ENCODE measurements at regions not wholly inside any gene's neighbourhood (a gene's known extent, or its start where the extent isn't known, plus 50 kb on each side); places are given as distances from the start of the nearest gene placed in this dataset.

GRCh38 chr11:106288057-106288456, 210.6 kb downstream of the AASDHPPT start:
- Histone ChIP-seq H3K4me3 (ENCODE audit: control insufficient read depth in 1 of 7, extremely low read depth in 1 of 7, insufficient read depth in 4 of 7, low read depth in 2 of 7, low read length in 6 of 7) (no peak overlapping the region), H3K27me3 (replicated peaks in 2 of 5; ENCODE audit: control insufficient read depth in 4 of 5, insufficient read depth in 5 of 5, low read length in 4 of 5) (no peaks in the 10 kb centered on the region), H3K36me3 (ENCODE audit: control insufficient read depth in 4 of 4, insufficient read depth in 4 of 4, low read length in 3 of 4) (no peaks in the 10 kb centered on the region), H3K9me3 (ENCODE audit: control extremely low read depth in 1 of 5, control insufficient read depth in 4 of 5, insufficient read depth in 2 of 5, low read depth in 1 of 5, low read length in 4 of 5) (no peaks in the 10 kb centered on the region), H3K4me1 (ENCODE audit: control extremely low read depth in 1 of 4, control insufficient read depth in 4 of 4, insufficient read depth in 4 of 4, low read length in 3 of 4) (no peaks in the 10 kb centered on the region), H3K27ac (ENCODE audit: insufficient read depth in 1 of 2, low read depth in 1 of 2, low read length in 2 of 2, poor library complexity in 1 of 2, severe bottlenecking in 2 of 2) (no peak overlapping the region)
- WGBS (ENCODE audit: insufficient coverage) = 96% methylated on average over 2 of the region's 3 CpGs
- DNase-seq = no peak
- CTCF ChIA-PET = no interaction called here
- POLR2A ChIA-PET = no interaction called here

- no peak overlapping the region for H3K4me3 ChIP-seq (ENCODE audit: control insufficient read depth in 1 of 7, extremely low read depth in 1 of 7, insufficient read depth in 4 of 7, low read depth in 2 of 7, low read length in 6 of 7)
- no peaks in the 10 kb centered on the region for H3K36me3 ChIP-seq (ENCODE audit: control insufficient read depth in 4 of 4, insufficient read depth in 4 of 4, low read length in 3 of 4)
- H3K27me3 ChIP-seq (replicated peaks in 2 of 5; ENCODE audit: control insufficient read depth in 4 of 5, insufficient read depth in 5 of 5, low read length in 4 of 5) = no peaks in the 10 kb centered on the region
- WGBS (ENCODE audit: insufficient coverage) = 80% methylated on average over 1 of the region's 1 CpG
- H3K27ac ChIP-seq (ENCODE audit: insufficient read depth in 1 of 2, low read depth in 1 of 2, low read length in 2 of 2, poor library complexity in 1 of 2, severe bottlenecking in 2 of 2) = no peak overlapping the region
- no peak for DNase-seq
- ChIA-PET POLR2A (no interaction called here), CTCF (interaction anchor here (1.0 kb wide), 1 partner anchor 8 kb away, joined by 3 read pairs; no protein-coding TSS in a partner anchor)
- no peaks in the 10 kb centered on the region for H3K9me3 ChIP-seq (ENCODE audit: control extremely low read depth in 1 of 5, control insufficient read depth in 4 of 5, insufficient read depth in 2 of 5, low read depth in 1 of 5, low read length in 4 of 5)
- no peaks in the 10 kb centered on the region for H3K4me1 ChIP-seq (ENCODE audit: control extremely low read depth in 1 of 4, control insufficient read depth in 4 of 4, insufficient read depth in 4 of 4, low read length in 3 of 4)
These were observed 211.4 kb downstream of the AASDHPPT start for GRCh38 chr11:106288822-106289387.

- ChIA-PET CTCF (no interaction called here), POLR2A (no interaction called here)
- WGBS (ENCODE audit: insufficient coverage) = 100% methylated on average over 1 of the region's 3 CpGs
- no peak overlapping the region for H3K4me3 ChIP-seq (ENCODE audit: control insufficient read depth in 1 of 7, extremely low read depth in 1 of 7, insufficient read depth in 4 of 7, low read depth in 2 of 7, low read length in 6 of 7)
- H3K27ac ChIP-seq (ENCODE audit: insufficient read depth in 1 of 2, low read depth in 1 of 2, low read length in 2 of 2, poor library complexity in 1 of 2, severe bottlenecking in 2 of 2) = no peak overlapping the region
- H3K27me3 ChIP-seq (replicated peaks in 2 of 5; ENCODE audit: control insufficient read depth in 4 of 5, insufficient read depth in 5 of 5, low read length in 4 of 5) = no peaks in the 10 kb centered on the region
- no peaks in the 10 kb centered on the region for H3K36me3 ChIP-seq (ENCODE audit: control insufficient read depth in 4 of 4, insufficient read depth in 4 of 4, low read length in 3 of 4)
- H3K9me3 ChIP-seq (ENCODE audit: control extremely low read depth in 1 of 5, control insufficient read depth in 4 of 5, insufficient read depth in 2 of 5, low read depth in 1 of 5, low read length in 4 of 5) = no peaks in the 10 kb centered on the region
- no peak for DNase-seq
- H3K4me1 ChIP-seq (ENCODE audit: control extremely low read depth in 1 of 4, control insufficient read depth in 4 of 4, insufficient read depth in 4 of 4, low read length in 3 of 4) = no peaks in the 10 kb centered on the region
These were observed 215.1 kb downstream of the AASDHPPT start for GRCh38 chr11:106292526-106292925.

- Histone ChIP-seq H3K4me3 (ENCODE audit: control insufficient read depth in 1 of 7, extremely low read depth in 1 of 7, insufficient read depth in 4 of 7, low read depth in 2 of 7, low read length in 6 of 7) (no peak overlapping the region), H3K36me3 (ENCODE audit: control insufficient read depth in 4 of 4, insufficient read depth in 4 of 4, low read length in 3 of 4) (no peaks in the 10 kb centered on the region), H3K27me3 (replicated peaks in 2 of 5; ENCODE audit: control insufficient read depth in 4 of 5, insufficient read depth in 5 of 5, low read length in 4 of 5) (no peaks in the 10 kb centered on the region), H3K4me1 (ENCODE audit: control extremely low read depth in 1 of 4, control insufficient read depth in 4 of 4, insufficient read depth in 4 of 4, low read length in 3 of 4) (no peaks in the 10 kb centered on the region), H3K27ac (ENCODE audit: insufficient read depth in 1 of 2, low read depth in 1 of 2, low read length in 2 of 2, poor library complexity in 1 of 2, severe bottlenecking in 2 of 2) (no peak overlapping the region), H3K9me3 (ENCODE audit: control extremely low read depth in 1 of 5, control insufficient read depth in 4 of 5, insufficient read depth in 2 of 5, low read depth in 1 of 5, low read length in 4 of 5) (peaks cover 0 to 7% (median 0%) of the 10 kb centered on the region in 5 experiments)
- ChIA-PET CTCF (no interaction called here), POLR2A (no interaction called here)
- DNase-seq = no peak
These were observed 218.5 kb downstream of the AASDHPPT start for GRCh38 chr11:106295974-106296373.

- Histone ChIP-seq H3K4me1 (ENCODE audit: control extremely low read depth in 1 of 4, control insufficient read depth in 4 of 4, insufficient read depth in 4 of 4, low read length in 3 of 4) (no peaks in the 10 kb centered on the region), H3K27ac (ENCODE audit: insufficient read depth in 1 of 2, low read depth in 1 of 2, low read length in 2 of 2, poor library complexity in 1 of 2, severe bottlenecking in 2 of 2) (no peak overlapping the region), H3K27me3 (replicated peaks in 2 of 5; ENCODE audit: control insufficient read depth in 4 of 5, insufficient read depth in 5 of 5, low read length in 4 of 5) (no peaks in the 10 kb centered on the region), H3K9me3 (ENCODE audit: control extremely low read depth in 1 of 5, control insufficient read depth in 4 of 5, insufficient read depth in 2 of 5, low read depth in 1 of 5, low read length in 4 of 5) (peaks cover 0 to 31% (median 4%) of the 10 kb centered on the region in 5 experiments), H3K36me3 (ENCODE audit: control insufficient read depth in 4 of 4, insufficient read depth in 4 of 4, low read length in 3 of 4) (no peaks in the 10 kb centered on the region), H3K4me3 (ENCODE audit: control insufficient read depth in 1 of 7, extremely low read depth in 1 of 7, insufficient read depth in 4 of 7, low read depth in 2 of 7, low read length in 6 of 7) (no peak overlapping the region)
- ChIA-PET POLR2A (no interaction called here), CTCF (no interaction called here)
- WGBS (ENCODE audit: insufficient coverage) = 88% methylated on average over 1 of the region's 2 CpGs
- no peak for DNase-seq
These were observed 225.0 kb downstream of the AASDHPPT start for GRCh38 chr11:106302416-106302815.

GRCh38 chr11:106304274-106304673, 226.8 kb downstream of the AASDHPPT start:
- Histone ChIP-seq H3K9me3 (ENCODE audit: control extremely low read depth in 1 of 5, control insufficient read depth in 4 of 5, insufficient read depth in 2 of 5, low read depth in 1 of 5, low read length in 4 of 5) (peaks cover 0 to 30% (median 4%) of the 10 kb centered on the region in 5 experiments), H3K36me3 (ENCODE audit: control insufficient read depth in 4 of 4, insufficient read depth in 4 of 4, low read length in 3 of 4) (no peaks in the 10 kb centered on the region), H3K4me3 (ENCODE audit: control insufficient read depth in 1 of 7, extremely low read depth in 1 of 7, insufficient read depth in 4 of 7, low read depth in 2 of 7, low read length in 6 of 7) (no peak overlapping the region), H3K27ac (ENCODE audit: insufficient read depth in 1 of 2, low read depth in 1 of 2, low read length in 2 of 2, poor library complexity in 1 of 2, severe bottlenecking in 2 of 2) (no peak overlapping the region), H3K4me1 (ENCODE audit: control extremely low read depth in 1 of 4, control insufficient read depth in 4 of 4, insufficient read depth in 4 of 4, low read length in 3 of 4) (peaks cover 0 to 2% (median 0%) of the 10 kb centered on the region in 4 experiments), H3K27me3 (replicated peaks in 2 of 5; ENCODE audit: control insufficient read depth in 4 of 5, insufficient read depth in 5 of 5, low read length in 4 of 5) (no peaks in the 10 kb centered on the region)
- DNase-seq = no peak
- CTCF ChIA-PET = interaction anchor here (1.4 kb wide), 1 partner anchor 10 kb away, joined by 3 read pairs; no protein-coding TSS in a partner anchor
- POLR2A ChIA-PET = no interaction called here

- no peak overlapping the region for H3K27ac ChIP-seq (ENCODE audit: insufficient read depth in 1 of 2, low read depth in 1 of 2, low read length in 2 of 2, poor library complexity in 1 of 2, severe bottlenecking in 2 of 2)
- no peaks in the 10 kb centered on the region for H3K27me3 ChIP-seq (replicated peaks in 2 of 5; ENCODE audit: control insufficient read depth in 4 of 5, insufficient read depth in 5 of 5, low read length in 4 of 5)
- WGBS (ENCODE audit: insufficient coverage) = 89% methylated on average over 1 of the region's 1 CpG
- H3K9me3 ChIP-seq (ENCODE audit: control extremely low read depth in 1 of 5, control insufficient read depth in 4 of 5, insufficient read depth in 2 of 5, low read depth in 1 of 5, low read length in 4 of 5) = peaks cover 0 to 29% (median 4%) of the 10 kb centered on the region in 5 experiments
- ChIA-PET CTCF (no interaction called here), POLR2A (no interaction called here)
- H3K4me1 ChIP-seq (ENCODE audit: control extremely low read depth in 1 of 4, control insufficient read depth in 4 of 4, insufficient read depth in 4 of 4, low read length in 3 of 4) = peaks cover 0 to 3% (median 0%) of the 10 kb centered on the region in 4 experiments
- DNase-seq = no peak
- no peak overlapping the region for H3K4me3 ChIP-seq (ENCODE audit: control insufficient read depth in 1 of 7, extremely low read depth in 1 of 7, insufficient read depth in 4 of 7, low read depth in 2 of 7, low read length in 6 of 7)
- H3K36me3 ChIP-seq (ENCODE audit: control insufficient read depth in 4 of 4, insufficient read depth in 4 of 4, low read length in 3 of 4) = no peaks in the 10 kb centered on the region
These were observed 228.0 kb downstream of the AASDHPPT start for GRCh38 chr11:106305458-106305857.

All from common myeloid progenitor, CD34-positive (primary cell).